ENCODE measurements at regions not wholly inside any gene's neighbourhood (a gene's known extent, or its start where the extent isn't known, plus 50 kb on each side); places are given as distances from the start of the nearest gene placed in this dataset.
"Not testable (repeated sequence)": the region's sequence is repeated elsewhere in the genome, so short reads cannot be mapped to it uniquely, and the experiment has no call there.

DNA sequence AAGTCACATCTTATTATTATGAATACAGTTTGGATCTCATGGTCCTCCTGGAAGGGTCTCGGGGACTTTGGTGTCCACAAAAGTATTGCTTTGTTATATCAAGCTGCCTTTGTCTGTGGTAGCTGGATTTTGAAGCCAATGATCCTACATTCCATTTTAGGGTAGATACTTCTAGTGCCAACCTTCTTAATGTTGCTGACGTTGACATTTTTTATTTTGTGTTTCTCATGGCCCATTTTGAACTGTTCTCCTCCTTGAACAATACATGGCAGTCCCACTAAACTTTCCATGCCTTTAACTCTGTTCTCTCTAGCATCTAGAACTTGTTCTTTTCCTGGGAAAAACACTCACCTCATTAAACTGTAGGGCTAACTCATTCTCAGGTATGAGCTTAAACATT lies 425.8 kb downstream of the KCTD16 start:
- WGBS, 4 donors = 64 to 80% (median 70%) methylated on average over 2 of the region's 2 CpGs
- Histone ChIP-seq H3K4me1 (replicated peaks in 1 of 2) (no peaks in the 10 kb centered on the region), H3K27me3 (no peaks in the 10 kb centered on the region), H3K4me3 (no peak overlapping the region), H3K36me3 (replicated peaks in 1 of 2) (no peaks in the 10 kb centered on the region), H3K27ac (no peak overlapping the region), H3K9me3 (replicated peaks in 1 of 3) (no peaks in the 10 kb centered on the region)
- no peak for DNase-seq
- intact Hi-C loops (cut with DNase I) = no loop called here
- TF ChIP-seq POLR2A (IDR thresholded peaks at IDR 0.05) = no peak
- TF ChIP-seq, protein P1, sequence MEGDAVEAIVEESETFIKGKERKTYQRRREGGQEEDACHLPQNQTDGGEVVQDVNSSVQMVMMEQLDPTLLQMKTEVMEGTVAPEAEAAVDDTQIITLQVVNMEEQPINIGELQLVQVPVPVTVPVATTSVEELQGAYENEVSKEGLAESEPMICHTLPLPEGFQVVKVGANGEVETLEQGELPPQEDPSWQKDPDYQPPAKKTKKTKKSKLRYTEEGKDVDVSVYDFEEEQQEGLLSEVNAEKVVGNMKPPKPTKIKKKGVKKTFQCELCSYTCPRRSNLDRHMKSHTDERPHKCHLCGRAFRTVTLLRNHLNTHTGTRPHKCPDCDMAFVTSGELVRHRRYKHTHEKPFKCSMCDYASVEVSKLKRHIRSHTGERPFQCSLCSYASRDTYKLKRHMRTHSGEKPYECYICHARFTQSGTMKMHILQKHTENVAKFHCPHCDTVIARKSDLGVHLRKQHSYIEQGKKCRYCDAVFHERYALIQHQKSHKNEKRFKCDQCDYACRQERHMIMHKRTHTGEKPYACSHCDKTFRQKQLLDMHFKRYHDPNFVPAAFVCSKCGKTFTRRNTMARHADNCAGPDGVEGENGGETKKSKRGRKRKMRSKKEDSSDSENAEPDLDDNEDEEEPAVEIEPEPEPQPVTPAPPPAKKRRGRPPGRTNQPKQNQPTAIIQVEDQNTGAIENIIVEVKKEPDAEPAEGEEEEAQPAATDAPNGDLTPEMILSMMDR (IDR thresholded peaks at IDR 0.05) = no peak

DNA sequence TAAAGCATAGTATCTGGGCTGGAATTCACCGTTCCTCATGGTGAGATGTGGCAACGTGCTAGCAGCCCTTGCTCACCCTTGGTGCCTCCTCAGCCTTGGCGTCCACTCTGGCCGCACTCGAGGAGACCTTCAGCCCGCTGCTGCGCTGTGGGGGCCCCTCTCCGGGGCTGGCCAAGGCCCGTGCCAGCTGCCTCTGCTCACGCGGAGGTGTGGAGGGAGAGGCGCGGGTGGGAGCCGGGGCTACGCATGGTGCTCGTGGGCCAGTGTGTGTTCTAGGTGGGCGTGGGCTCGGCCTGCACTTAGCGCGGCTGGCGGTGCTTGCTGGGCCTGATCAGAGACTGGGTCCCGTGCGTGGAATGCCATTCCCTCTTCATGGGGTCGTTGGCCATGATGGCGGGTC lies 424.2 kb downstream of the KCTD16 start:
- Histone ChIP-seq H3K36me3 (replicated peaks in 1 of 2) (no peaks in the 10 kb centered on the region), H3K4me1 (replicated peaks in 1 of 2) (no peaks in the 10 kb centered on the region), H3K9me3 (replicated peaks in 1 of 3) (no peaks in the 10 kb centered on the region), H3K4me3 (no peak overlapping the region), H3K27me3 (no peaks in the 10 kb centered on the region), H3K27ac (no peak overlapping the region)
- intact Hi-C loops (cut with DNase I) = no loop called here
- TF ChIP-seq, protein P1 (IDR thresholded peaks at IDR 0.05) = no peak
- DNase-seq = no peak
- WGBS, 4 donors = 86 to 93% (median 90%) methylated on average over 12 to 25 of the region's 25 CpGs

DNA sequence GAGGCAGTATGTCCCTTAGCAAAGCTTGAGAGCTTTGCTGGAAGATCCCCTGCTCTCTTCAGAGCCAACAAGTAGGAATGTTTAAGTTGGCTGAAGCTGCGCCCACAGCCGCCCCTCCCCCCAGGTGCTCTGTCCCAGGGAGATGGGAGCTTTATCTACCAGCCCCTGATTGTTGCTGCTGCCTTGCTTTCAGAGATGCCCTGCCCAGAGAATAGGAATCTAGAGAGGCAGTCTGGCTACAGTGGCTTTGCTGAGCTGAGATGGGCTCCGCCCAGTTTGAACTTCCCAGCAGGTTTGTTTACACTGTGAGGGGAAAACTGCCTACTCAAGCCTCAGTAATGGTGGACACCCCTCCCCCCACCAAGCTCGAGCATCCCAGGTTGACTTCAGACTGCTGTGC lies 423.6 kb downstream of the KCTD16 start:
- H3K27me3 ChIP-seq; intact Hi-C loops (cut with DNase I); H3K36me3 ChIP-seq (replicated peaks in 1 of 2); H3K27ac ChIP-seq; DNase-seq; H3K9me3 ChIP-seq (replicated peaks in 1 of 3); H3K4me1 ChIP-seq (replicated peaks in 1 of 2); H3K4me3 ChIP-seq: not testable (repeated sequence)
- 67 to 86% (median 76%) methylated on average over 1 to 4 of the region's 4 CpGs for WGBS, 4 donors

DNA sequence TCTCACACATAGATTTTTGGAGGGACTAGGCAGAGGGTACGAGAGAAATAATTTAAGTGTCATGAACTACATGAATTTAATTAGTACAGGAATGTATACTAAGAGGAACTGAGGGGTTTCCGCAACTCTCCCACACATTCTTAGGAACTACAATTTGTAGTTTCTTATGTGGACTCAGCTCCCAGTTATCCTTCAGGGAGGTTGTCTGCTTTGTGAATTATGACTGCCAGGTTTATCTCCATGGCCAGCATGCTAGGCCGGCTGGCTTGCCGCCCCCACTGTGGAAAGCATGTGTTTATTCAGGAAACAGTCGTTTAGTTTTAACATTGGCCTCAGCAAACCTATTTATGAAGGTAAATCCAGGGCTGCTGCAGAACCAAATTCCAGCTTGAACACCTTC lies 415.0 kb downstream of the KCTD16 start:
- Histone ChIP-seq H3K27ac (no peak overlapping the region), H3K36me3 (replicated peaks in 1 of 2) (no peaks in the 10 kb centered on the region), H3K9me3 (replicated peaks in 1 of 3) (no peaks in the 10 kb centered on the region), H3K4me1 (replicated peaks in 1 of 2) (no peaks in the 10 kb centered on the region), H3K27me3 (no peaks in the 10 kb centered on the region), H3K4me3 (no peak overlapping the region)
- no peak for DNase-seq
- TF ChIP-seq, protein P1 (IDR thresholded peaks at IDR 0.05) = no peak
- no peak for TF ChIP-seq POLR2A (IDR thresholded peaks at IDR 0.05)
- intact Hi-C loops (cut with DNase I) = no loop called here
- WGBS, 4 donors = 26 to 33% (median 31%) methylated on average over 5 of the region's 5 CpGs

DNA sequence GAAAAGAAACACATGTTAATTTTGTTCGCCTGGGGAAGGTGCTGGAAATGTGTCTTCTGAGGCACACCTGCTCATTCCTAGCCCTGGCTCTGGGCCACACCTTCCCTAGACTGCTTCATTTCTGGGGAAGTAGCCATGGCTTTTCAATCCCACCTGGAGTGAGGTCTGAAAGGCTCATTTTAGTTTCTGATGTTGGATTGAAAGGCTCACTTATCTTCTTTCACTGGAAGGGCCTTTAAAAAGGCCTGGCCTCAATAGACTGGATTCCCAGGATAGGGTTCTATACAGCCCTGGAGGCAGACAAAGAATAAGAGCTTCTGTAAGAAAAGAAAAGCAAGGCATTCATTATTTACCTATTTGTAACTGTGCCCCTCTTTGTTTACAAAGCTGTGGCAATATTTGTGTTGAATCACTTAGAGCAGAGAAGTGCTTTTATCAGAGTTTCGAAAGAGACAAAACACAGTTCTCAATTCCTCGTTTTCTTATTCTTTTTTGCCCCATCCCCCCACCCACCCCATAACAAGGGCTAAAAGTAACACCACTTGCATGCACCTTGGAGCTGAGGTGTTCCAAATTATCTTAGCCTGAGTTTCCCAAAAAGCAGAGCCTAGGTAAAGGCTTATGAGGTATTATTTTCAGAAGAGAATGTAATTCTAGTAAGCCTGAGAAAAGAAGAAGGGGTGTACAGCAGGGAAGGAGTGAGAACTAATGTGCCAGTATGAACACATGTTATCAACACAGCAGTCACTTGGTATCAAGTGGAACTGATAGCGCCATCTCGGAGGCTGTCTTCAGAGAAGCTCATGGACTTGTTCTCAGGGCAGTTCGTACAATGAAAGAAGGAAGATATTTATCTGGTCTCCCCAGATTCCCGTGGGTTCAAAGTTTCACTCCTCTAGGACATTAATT lies 413.1 kb downstream of the KCTD16 start:
- intact Hi-C loops (cut with DNase I) = no loop called here
- Histone ChIP-seq H3K9me3 (replicated peaks in 1 of 3) (no peaks in the 10 kb centered on the region), H3K27me3 (no peaks in the 10 kb centered on the region), H3K4me3 (no peak overlapping the region), H3K4me1 (replicated peaks in 1 of 2) (no peaks in the 10 kb centered on the region), H3K27ac (no peak overlapping the region), H3K36me3 (replicated peaks in 1 of 2) (no peaks in the 10 kb centered on the region)
- TF ChIP-seq POLR2A (IDR thresholded peaks at IDR 0.05) = no peak
- TF ChIP-seq, protein P1 (IDR thresholded peaks at IDR 0.05) = no peak
- WGBS, 4 donors = 69 to 84% (median 72%) methylated on average over 7 of the region's 7 CpGs
- no peak for DNase-seq
